ENCODE measurements at regions not wholly inside any gene's neighbourhood (a gene's known extent, or its start where the extent isn't known, plus 50 kb on each side); places are given as distances from the start of the nearest gene placed in this dataset.

- TF ChIP-seq TCF7L2 (IDR thresholded peaks at IDR 0.05; ENCODE audit: borderline replicate concordance, extremely low read depth, insufficient read depth, insufficient read length) (no peak), CEBPB (IDR thresholded peaks at IDR 0.05; ENCODE audit: low read depth) (no peak), POLR2AphosphoS5 (IDR thresholded peaks at IDR 0.05; ENCODE audit: low read depth, low read length) (no peak), ELF1 (IDR thresholded peaks at IDR 0.05; ENCODE audit: borderline replicate concordance, low read depth) (no peak), EZH2 (IDR thresholded peaks at IDR 0.05) (no peak), YY1 (IDR thresholded peaks at IDR 0.05; ENCODE audit: extremely low read depth, insufficient replicate concordance, low read depth, low read length) (no peak), JUND (IDR thresholded peaks at IDR 0.05) (no peak), RAD21 (IDR thresholded peaks at IDR 0.05; ENCODE audit: low read depth) (no peak), REST (IDR thresholded peaks at IDR 0.05; ENCODE audit: low read depth) (no peak), SRF (IDR thresholded peaks at IDR 0.05; ENCODE audit: low read depth) (no peak)
- Histone ChIP-seq H3K79me2 (ENCODE audit: insufficient read depth, low read length) (no peaks in the 10 kb centered on the region), H3K9me3 (ENCODE audit: control insufficient read depth in 1 of 2, insufficient read depth in 1 of 2, low read depth in 1 of 2, low read length in 2 of 2) (no peaks in the 10 kb centered on the region), H4K20me1 (ENCODE audit: insufficient read depth) (no peaks in the 10 kb centered on the region), H3K27ac (ENCODE audit: low read depth, low read length) (no peak overlapping the region), H3K4me3 (replicated peaks in 1 of 2; ENCODE audit: low read depth in 1 of 2, low read length in 2 of 2) (no peak overlapping the region), H3K4me1 (ENCODE audit: control insufficient read depth in 1 of 2, insufficient read depth in 2 of 2, low read length in 2 of 2) (no peaks in the 10 kb centered on the region), H3K27me3 (ENCODE audit: insufficient read depth, low read length) (no peaks in the 10 kb centered on the region), H3K9me2 (ENCODE audit: insufficient read depth) (no peaks in the 10 kb centered on the region), H3K9ac (ENCODE audit: low read length) (no peak overlapping the region), H3K36me3 (ENCODE audit: control insufficient read depth in 1 of 2, insufficient read depth in 2 of 2, low read length in 2 of 2) (no peaks in the 10 kb centered on the region), H3K4me2 (ENCODE audit: low read length) (no peak overlapping the region), H2AFZ (ENCODE audit: low read depth, low read length, poor library complexity, severe bottlenecking) (no peak overlapping the region)
- ChIA-PET POLR2A (no interaction called here), CTCF (no interaction called here), RAD21 (ENCODE audit: low non-redundant PET in 1 of 2, low total read pairs in 2 of 2, uncharacterized antibody in 2 of 2, unreplicated experiment in 2 of 2) (no interaction called here)
- no peak for ATAC-seq
- intact Hi-C loops (cut with micrococcal nuclease): no loop called here
- BruUV-seq (replicated peaks): no TSS peak
- DNase-seq (ENCODE audit: low read depth, low spot score): no peak
Observed at GRCh38 chr5:105146867-105147266, 1584.3 kb upstream of the NUDT12 start.

Data from HCT116 (cell line).